SIG-M5 treated with dmso at 0.1 percent for 504 hours (cell line): ENCODE measurements at regions not wholly inside any gene's neighbourhood (a gene's known extent, or its start where the extent isn't known, plus 50 kb on each side); places are given as distances from the start of the nearest gene placed in this dataset.

ENCODE experiments used
- DNase-seq: peaks from one replicate; lab custom pipeline; 2025; ENCODE audit not compliant: unreplicated experiment; lab: John Stamatoyannopoulos, UW

DNA sequence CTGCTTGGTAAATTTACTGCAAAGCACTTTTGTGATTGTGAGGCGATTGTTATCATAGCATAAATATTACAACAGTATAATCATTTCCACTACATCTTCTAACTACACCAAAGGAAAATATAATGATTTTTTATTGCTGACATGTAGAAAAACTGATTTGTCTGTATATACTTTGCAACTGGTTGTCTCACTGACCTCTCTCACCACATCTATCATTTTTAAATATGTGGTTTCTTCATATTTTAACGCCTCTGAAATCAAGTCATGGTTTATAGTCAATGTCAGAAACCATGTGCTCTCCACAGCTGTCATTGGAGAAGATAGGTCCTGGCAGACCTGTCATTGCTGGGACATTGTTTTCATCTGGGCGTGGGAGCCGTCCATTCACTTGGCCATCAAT, 315.4 kb upstream of the KLF6 start:
- DNase-seq: no peak

DNA sequence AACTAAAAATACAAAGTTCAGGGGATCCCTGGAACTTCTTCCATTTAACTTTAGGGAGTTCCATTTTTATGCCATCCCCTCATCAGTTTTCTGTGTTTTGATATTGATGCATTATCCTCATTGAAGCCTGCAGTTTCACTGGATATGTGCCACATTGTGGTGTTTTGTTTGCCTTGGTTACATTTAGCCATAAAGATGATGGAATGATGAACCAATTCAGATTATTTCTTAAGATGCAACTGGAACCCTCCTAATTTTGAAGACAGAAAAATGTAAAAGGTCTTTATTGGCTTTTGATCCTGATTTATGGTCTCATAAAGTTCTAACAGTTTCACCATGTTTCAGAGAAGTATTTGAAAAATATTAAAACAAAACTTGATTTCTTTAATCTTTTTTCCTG, 314.2 kb upstream of the KLF6 start:
- no peak for DNase-seq

DNA sequence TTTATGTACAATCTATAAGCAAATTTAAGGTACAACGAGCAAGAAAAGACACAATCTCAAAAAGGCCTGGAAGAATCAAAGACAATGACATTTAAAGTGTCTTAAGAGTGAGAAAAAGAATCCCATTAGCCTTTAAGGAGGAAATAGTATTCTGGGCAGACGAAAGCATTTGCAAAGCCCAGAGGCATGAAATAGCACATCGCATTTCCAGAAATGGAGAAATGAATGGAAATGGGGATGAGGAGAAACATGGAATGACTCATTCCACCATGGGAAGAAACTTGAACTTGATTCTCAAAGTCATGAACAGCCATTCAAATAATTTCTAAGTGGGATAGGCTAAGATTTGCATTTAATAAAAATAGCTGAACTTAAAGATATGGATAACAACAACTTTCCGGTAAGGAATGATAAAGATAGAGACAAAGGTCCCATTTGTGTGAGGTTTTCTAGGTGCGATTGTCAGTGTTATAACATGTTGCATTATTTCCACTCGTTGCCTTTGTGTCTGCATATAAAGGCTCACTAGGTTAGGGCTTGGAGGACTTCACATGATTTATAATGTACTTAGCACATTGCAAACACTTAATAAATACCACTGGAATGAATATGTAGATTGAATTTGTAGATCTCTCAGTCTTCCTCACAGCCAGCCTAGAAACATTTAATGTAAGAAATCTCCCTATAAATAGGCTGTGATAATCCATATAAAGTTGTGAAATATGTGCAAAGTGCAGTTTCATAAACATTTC, 310.3 kb upstream of the KLF6 start:
- DNase-seq: no peak

DNA sequence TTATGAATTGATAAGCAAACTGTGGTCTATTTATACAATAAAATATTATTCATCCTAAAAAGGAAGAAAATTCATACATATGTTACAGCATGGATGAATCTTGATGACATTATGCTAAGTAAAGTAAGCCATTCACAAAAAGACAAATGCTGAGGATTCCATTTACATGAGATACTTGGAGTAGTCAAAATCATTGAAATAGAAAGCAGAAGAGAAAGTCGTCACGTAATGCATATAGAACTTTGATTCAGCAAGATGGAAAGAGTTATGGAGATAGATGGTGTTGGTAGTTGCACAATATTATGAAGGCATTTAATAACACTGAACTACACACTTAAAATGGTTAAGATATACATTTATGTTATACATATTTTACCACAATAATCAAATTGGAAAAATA, 309.7 kb upstream of the KLF6 start:
- DNase-seq: peak; percentile 11

DNA sequence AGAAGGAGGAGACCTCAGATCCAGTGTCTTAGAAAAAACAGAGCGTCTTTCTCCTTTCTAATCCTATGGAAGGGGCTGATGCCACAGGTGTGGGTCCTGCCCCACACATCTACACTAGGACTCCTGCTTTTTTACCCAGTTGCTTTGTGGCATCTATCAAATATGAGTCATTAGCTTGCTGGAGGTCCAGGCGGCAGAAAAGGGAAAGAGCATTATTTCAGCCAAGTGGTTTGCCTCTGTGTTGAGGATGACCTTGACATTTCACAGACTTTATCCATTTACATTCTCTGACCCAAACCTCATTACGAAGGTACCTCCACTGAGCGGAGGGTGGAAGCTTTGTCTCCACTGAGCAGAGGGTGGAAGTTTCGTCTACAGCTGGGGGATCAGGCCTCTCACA, 308.4 kb upstream of the KLF6 start:
- DNase-seq: no peak

DNA sequence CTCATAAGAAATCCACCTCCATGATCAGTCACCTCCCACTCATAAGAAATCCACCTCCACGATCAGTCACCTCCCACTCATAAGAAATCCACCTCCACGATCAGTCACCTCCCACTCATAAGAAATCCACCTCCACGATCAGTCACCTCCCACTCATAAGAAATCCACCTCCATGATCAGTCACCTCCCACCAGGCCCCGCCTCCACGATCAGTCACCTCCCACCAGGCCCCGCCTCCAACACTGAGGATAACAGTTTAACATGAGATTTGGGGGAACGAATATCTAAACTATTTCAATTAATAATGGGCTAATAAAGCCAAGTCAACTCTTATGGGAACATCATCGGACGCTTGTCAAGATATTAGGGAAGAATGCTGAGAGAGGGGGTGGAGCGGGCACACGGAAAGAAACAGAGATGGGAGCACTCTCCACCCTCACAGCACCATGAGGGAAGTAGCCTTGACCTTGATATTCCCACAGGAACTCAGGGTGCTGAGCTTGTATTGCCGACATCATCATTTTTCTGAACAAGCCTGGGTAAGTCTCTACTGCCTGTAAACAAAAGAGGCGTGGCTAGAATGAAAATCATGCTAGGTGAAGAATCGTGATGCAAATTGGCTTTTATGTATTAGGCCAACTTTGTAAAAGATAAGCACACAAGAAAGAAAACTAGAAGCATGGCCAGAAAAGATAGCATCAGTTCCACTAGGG, 303.5 kb upstream of the KLF6 start:
- DNase-seq: no peak

DNA sequence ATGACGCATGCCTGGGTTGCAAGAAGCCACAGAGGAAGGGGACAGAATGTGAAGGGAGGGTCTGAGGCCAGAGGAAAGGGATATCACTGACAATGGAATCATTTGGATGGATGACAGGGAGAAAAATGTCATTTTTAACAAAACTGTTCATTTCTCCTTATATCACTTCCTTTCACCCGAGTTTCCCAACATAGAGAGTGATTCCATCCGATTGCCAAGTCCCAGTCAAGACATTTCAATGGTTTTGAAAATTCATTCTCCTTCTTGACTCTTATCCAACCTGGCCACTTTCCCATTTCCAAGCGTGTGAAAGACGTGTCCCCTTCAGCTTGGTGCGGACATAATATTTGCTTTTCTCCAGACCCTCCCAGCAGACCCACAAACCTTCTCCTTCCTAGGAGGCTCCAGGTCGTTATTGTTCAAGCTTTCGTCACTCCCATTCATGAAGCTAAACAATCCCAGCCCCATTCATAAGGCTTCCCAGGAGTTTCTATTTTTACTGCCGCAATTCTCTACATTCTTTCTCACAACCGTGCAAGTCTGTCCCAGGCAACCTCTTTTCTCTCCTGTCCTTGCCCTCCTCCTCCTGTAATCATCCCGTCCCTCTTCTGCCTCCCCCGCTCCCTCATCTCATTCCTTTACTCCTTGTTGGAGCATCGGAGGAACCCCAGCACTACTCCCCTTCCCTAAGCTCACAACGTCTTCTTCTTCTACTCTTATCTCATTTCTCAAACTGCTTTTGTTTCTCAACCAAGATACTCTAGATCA, 301.3 kb upstream of the KLF6 start:
- DNase-seq: no peak

DNA sequence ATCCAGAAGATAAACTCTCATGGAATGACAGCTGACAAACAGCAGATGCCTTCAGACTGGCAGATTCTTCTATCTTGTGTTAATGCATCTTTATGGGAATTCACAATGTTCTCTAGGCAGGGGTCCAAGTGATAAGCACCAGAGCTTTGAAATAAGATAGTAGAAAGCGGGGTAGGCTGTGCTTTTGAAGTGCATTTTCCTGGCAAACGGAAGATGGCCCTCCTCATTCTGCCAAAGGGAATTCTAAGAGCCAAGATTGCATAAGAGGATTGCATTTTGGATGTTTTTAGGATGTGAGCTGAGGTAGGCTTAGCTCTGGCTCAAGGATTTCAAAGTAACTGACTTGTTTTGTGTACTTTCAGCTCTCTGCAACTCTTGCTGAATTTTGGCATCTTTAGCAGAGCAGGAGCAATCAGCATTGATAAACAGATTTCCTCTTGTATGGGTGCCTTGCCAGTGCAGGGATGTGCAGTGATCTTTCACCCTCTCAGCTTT, 298.5 kb upstream of the KLF6 start:
- no peak for DNase-seq

DNA sequence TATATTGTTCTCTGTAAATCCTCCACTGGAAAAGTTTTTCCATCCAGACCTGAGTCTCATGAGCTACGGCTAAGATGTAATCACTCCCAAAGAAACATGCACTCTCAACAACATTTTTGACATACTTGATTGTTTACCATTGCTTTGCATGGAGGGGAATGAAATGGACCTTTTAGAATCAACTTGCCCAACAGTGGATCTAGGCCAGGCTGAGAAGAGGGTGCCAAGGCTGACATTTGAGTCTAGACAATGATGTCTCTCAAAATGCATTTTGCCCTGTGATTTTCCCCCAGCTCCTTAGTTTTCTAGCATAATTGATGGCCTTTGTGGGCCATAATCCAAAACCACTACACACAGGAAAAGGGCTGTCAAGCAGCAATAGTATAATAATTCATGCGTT, 297.9 kb upstream of the KLF6 start:
- DNase-seq: no peak

DNA sequence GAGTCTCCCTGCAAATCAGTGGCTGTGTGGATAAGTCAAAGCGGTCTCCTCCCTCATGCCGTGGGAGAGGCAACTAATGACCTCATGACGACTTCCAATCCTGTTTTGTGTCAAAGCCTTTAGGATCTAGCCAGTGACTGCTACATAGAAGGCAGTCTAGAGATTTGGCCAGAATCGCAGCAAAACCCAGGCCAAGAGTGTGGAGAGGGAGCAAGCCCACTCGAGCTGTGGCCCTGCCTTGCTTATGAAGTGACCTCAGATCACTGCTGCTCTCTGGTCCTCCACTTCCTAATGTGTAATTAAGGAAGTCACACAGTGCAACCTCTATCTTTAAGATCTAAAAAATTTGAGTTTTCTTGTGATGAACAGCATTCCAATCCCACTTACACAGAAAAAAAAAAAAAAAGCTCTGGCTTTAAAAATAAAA, 296.7 kb upstream of the KLF6 start:
- no peak for DNase-seq

DNA sequence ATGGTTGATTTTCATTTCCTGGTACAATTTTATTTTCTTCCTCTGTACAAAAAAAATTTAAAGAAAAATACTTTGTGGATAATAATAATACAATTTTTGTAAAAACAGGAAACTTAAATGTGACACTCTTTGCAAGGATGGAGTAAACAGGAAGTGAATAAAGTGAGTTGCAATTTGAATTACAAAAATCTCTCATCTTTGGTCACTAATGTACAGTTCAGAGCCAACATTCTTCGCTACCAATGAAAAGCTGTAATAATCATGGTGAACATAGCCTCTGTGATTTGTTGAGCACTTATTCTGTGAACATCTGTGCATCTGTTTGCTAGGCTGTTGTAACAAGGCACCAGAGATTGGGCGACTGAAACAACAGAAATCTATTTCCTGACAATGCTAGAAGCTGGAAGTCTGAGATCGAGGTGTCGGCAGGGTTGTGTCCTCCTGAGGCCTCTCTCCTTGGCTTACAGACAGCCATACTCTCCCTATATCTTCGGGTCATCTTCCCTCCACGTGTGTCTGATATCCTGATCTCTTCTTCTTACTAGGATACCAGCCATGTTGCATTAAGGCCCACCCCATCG, 295.3 kb upstream of the KLF6 start:
- no peak for DNase-seq

DNA sequence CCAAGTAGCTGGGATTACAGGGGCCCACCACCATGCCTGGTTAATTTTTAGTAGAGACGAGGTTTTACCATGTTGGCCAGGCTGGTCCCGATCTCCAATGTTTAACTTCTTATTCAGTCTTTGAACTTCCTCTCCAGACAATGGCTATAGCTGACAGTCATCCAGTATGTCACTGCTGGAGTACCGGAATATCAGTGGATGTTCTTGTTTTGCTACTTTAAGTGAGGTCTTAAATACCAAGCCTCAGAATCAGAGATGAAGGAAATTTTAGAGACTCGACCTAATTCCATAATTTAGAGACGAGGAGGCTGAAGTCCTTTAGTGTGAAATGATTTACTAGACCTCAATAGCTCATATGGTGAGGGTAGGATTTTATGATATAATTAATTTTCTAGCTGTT, 294.8 kb upstream of the KLF6 start:
- DNase-seq: no peak

DNA sequence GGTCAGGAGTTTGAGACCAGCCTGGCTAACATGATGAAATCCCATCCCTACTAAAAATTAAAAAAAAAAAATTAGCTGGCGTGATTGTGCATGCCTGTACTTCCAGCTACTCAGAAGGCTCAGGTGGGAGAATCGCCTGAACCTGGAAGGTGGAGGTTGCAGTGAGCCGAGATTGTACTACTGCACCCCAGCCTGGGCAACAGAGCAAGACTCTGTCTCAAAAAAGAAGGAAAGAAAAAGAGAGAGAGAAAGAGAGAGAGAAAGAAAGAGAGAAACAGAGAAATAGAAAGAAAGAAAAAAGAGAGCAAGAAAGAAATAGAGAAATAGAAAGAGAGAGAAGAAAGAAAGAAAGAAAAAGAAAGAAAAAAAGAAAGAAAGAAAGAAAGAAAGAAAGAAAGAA, 292.8 kb upstream of the KLF6 start:
- DNase-seq: no peak

DNA sequence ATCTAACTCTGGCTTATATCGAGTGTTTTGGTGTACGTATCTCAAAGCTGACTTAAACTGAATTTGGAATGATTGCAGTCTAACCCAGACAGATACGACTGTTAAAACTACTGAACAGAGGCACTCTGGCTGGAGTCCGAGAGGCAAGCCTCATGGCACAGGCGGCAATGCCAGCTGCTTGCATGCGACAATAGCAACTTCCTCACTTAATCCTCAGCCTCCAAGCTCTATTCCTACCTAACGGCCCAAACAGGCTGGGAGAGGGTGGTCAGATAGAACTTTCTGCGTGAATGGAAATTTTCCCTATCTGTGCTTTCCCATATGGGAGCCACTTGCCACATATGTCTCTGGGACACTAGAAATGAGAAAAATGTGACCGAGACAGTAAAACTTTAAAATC, 292.0 kb upstream of the KLF6 start:
- DNase-seq: no peak

DNA sequence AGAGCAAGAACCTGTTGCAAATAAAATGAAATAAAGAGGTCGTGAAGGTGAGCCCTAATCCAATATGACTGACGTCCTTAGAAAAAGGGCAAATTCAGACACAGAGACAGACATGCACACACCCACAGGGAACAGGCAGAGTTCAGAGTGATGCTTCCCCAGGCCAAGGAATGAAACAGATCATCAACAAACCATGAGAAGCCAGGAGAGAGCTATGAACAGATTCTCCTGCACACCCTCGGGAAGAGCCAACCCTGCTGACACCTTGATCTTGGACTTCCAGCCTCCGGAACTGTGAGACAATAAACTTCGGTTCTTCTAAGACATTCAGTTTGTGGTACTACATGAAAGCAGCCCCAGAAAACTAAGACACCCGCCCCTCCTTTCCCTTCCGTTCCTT, 290.4 kb upstream of the KLF6 start:
- no peak for DNase-seq

DNA sequence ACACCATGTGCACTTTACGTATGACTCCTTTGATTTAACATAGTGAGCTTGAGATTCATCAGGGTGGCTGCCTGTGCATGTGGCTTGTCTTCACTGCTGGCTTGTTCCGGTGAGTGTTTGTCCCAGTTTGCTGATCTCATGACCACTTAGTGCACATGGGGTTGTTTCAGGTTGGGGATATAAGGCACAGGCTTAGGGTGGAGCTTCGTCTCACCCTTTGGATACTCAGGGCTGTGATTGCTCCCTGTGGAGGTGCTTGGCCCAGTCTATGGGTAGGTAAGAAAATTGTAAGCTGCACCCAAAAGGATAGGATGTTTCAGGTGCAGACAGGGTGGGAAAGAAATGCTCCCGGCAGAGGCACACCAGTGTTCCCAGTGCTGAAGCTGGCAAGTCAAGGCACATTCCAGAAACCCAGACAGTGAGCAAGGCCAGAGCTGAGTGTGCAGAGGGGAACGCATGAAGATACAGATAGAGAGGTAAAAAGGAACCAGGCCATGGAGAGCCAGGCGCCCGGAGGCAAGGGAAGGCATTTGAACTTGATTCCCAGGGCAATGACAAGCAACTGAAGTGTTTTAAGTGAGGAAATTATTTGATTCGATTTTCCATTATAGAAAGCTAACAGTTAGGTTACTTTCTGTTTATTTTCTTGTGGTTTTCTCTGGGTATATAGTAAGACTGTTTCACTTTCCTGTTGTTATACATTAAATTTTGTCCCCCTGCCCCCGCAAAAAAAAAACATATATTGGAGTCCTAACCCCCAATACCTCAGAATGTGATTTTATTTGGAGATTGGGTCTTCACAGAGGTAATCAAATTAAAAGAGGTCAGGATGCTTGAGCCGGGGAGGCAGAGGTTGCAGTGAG, 289.8 kb upstream of the KLF6 start:
- DNase-seq: no peak

DNA sequence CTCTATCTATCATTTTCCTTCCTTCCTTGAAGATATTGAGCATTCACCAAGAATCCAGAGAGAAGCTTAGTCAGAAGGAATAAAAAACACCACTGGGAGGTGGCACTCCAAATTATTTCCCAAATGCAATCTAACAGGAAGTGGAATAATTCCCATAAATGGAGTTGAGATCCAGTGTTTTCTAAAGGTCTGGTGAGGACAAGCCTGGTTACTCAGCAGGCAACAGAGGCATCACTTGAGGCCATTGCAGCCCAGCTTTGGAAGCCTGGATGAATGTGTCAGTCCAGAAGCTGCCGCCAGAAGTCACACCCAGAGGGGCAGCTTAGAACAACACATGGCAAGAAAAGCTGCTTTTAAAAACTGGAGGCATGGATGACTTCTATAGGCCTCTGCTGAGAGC, 288.9 kb upstream of the KLF6 start:
- DNase-seq: no peak

DNA sequence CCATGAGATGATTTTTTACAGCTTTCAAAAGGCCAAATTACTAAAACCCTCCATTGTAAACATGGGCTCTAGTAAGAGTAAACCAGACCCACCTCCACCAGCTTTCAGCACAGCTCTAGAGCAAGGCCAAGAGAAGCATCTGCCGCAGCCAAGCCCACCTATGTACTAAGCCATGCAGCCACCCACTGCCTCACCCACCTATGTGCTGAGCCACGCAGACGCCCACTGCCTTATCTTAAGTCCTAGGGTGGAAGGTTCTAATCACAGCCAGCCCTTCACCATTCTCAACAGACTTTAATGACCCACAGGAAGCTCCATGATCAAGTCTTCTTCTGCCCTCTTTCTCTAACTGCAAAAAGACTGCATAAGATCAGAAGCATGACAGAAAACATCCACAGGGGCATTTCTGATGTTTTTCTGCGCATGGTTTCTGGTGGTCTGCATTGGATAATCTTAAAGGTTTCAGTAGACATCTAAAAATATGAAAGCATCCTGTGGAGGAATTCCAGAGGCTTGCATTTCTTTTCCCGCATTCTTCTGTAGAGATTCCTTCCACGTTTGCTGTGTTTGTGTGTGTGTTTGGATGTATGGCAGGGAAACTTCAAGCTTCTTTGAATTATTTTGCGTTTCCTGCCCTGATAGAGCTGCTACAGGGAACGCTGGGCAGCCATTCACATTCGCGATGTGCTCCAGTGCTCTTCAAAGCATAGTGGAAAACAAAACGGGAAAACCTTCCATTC, 286.1 kb upstream of the KLF6 start:
- DNase-seq: no peak

DNA sequence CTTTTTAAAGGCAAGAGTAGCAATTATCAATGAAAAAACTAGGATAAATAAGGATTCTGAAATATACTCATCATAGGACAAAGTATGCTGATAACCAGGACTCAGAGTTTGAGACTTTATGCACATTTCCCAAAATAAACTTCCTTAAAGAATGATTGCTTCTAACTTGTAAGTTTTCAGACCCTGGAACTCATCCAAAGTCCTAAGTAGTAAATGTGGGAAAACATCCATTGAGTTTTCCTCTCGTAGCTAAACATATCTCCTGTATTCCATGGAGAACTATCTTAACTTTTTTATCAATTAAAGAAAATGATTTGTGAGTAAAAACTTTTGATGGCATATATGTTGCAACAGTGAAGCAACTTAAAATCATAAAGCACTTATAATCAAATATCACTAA, 285.2 kb upstream of the KLF6 start:
- no peak for DNase-seq

DNA sequence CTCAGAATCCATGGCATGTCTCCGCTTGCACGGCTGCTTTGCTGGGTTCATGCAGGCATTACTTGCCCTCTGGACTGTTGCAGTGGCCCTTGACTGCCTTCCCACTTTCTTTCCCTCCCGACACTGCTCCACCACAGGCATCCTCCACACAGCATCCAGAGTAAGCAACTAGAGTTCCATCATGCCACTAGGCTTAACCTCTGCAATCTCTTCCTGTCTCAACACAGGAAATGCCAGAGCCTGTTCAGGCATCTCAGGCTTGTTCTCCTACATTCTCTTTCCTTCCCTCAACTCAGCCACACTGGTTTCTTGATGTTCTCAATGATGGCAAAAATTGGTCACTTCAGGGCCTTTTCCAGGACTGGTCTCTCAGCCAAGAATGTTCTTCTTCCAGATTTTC, 284.5 kb upstream of the KLF6 start:
- no peak for DNase-seq
